ENCODE measurements at regions not wholly inside any gene's neighbourhood (a gene's known extent, or its start where the extent isn't known, plus 50 kb on each side); places are given as distances from the start of the nearest gene placed in this dataset.

GRCh38 chr6:14051355-14051754 lies 66.2 kb upstream of the CD83 start:
- TF ChIP-seq CTCF (IDR thresholded peaks at IDR 0.05) (no peak), EZH2 (IDR thresholded peaks at IDR 0.05; ENCODE audit: borderline replicate concordance, insufficient read depth, low read depth, low read length, poor library complexity, severe bottlenecking) (no peak)

Measured in B cell (primary cell).